IMR-90 (cell line): ENCODE measurements at regions not wholly inside any gene's neighbourhood (a gene's known extent, or its start where the extent isn't known, plus 50 kb on each side); places are given as distances from the start of the nearest gene placed in this dataset.

ENCODE experiments used
- ATAC-seq: fragments of 200-7000 bp; cut with Tn5 transposase; 2 replicates; pipeline ENCODE4 v1.9.1; 2020; ENCODE audit warnings: low read depth, mild to moderate bottlenecking, moderate library complexity
- BruUV-seq: library from RNA; stranded (reverse); fragments of 400-500 nt; replicated peaks from 2 replicates; lab custom pipeline; 2021; lab: Mats Ljungman, UMichigan
- CTCF ChIA-PET: fragments of 300-600 bp; formaldehyde crosslinking; extraction: SDS; loops from one replicate; lab custom pipeline; 2021; ENCODE audit warnings: antibody characterized with exemption; lab: Yijun Ruan, JAX
- POLR2A ChIA-PET: fragments of 300-600 bp; sonication (Branson Sonifier 250); formaldehyde crosslinking; loops from one replicate; lab custom pipeline; 2022; ENCODE audit warnings: antibody characterized with exemption; ENCODE audit not compliant: unreplicated experiment; lab: Charles Lee
- DNase-seq: peaks from one replicate; pipeline ENCODE4 v3.0.0; 2013
- H2AFZ ChIP-seq: replicated peaks from 2 replicates; pipeline ENCODE3; 2013; ENCODE audit warnings: low read length, mild to moderate bottlenecking; ENCODE audit not compliant: poor library complexity
- H2AK5ac ChIP-seq: 2 replicates; pipeline ENCODE4 v1.6.1; 2013; ENCODE audit warnings: low read depth, low read length, inconsistent platforms
- H2AK9ac ChIP-seq: replicated peaks from 2 replicates; pipeline ENCODE3; 2013; ENCODE audit warnings: mild to moderate bottlenecking, low read depth, low read length, moderate library complexity; ENCODE audit not compliant: poor library complexity
- H2BK120ac ChIP-seq: 2 replicates; pipeline ENCODE4 v1.6.1; 2013; ENCODE audit warnings: low read depth, low read length, inconsistent platforms
- H2BK15ac ChIP-seq: 3 replicates; pipeline ENCODE4 v1.6.1; 2013; ENCODE audit warnings: low read depth, low read length, inconsistent platforms
- H2BK20ac ChIP-seq: 2 replicates; pipeline ENCODE4 v1.6.1; 2013; ENCODE audit warnings: low read depth, mild to moderate bottlenecking, inconsistent platforms, low read length, moderate library complexity
- H2BK5ac ChIP-seq: 2 replicates; pipeline ENCODE4 v1.6.1; 2013; ENCODE audit warnings: mild to moderate bottlenecking, low read depth, low read length, inconsistent platforms; ENCODE audit not compliant: poor library complexity, severe bottlenecking
- H3K14ac ChIP-seq: replicated peaks from 2 replicates; pipeline ENCODE4 v1.6.1; 2013; ENCODE audit warnings: low read depth, low read length, inconsistent platforms
- H3K18ac ChIP-seq: 2 replicates; pipeline ENCODE4 v1.6.1; 2013; ENCODE audit warnings: low read depth, low read length, control low read depth
- H3K23ac ChIP-seq: 2 replicates; pipeline ENCODE4 v1.6.1; 2013; ENCODE audit warnings: low read depth, low read length, inconsistent platforms
- H3K27ac ChIP-seq: 2 replicates; pipeline ENCODE4 v1.5.1; 2013; ENCODE audit warnings: mild to moderate bottlenecking, control low read depth, low read length; ENCODE audit not compliant: insufficient read depth
- H3K27me3 ChIP-seq: 2 replicates; pipeline ENCODE4 v1.6.1; 2013; ENCODE audit warnings: low read length; ENCODE audit not compliant: control insufficient read depth, insufficient read depth
- H3K36me3 ChIP-seq: 2 replicates; pipeline ENCODE4 v1.6.1; 2013; ENCODE audit warnings: low read length, mixed read lengths; ENCODE audit not compliant: control insufficient read depth, insufficient read depth
- H3K4ac ChIP-seq: 2 replicates; pipeline ENCODE4 v1.6.1; 2013; ENCODE audit warnings: low read depth, low read length, inconsistent platforms
- H3K4me1 ChIP-seq: 2 replicates; pipeline ENCODE4 v1.6.1; 2013; ENCODE audit warnings: low read length, mixed read lengths; ENCODE audit not compliant: control insufficient read depth, insufficient read depth
- H3K4me2 ChIP-seq: 2 replicates; pipeline ENCODE4 v1.6.1; 2013; ENCODE audit warnings: low read depth, mild to moderate bottlenecking, control low read depth, low read length, moderate library complexity
- H3K4me3 ChIP-seq: 2 replicates; pipeline ENCODE4 v1.5.1; 2013; ENCODE audit warnings: low read depth, mild to moderate bottlenecking, control low read depth, low read length, moderate library complexity; ENCODE audit not compliant: insufficient read depth
- H3K56ac ChIP-seq: 2 replicates; pipeline ENCODE4 v1.6.1; 2013; ENCODE audit warnings: low read length, inconsistent platforms; ENCODE audit not compliant: insufficient read depth; ENCODE audit errors: extremely low read depth
- H3K79me1 ChIP-seq, 2 experiments: 2 replicates each; pipeline ENCODE4 v1.6.1; 2013; ENCODE audit warnings: low read length in 2 of 2, inconsistent platforms in 1 of 2, low read depth in 1 of 2
- H3K9ac ChIP-seq: 2 replicates; pipeline ENCODE4 v1.6.1; 2013; ENCODE audit warnings: low read depth, low read length, control low read depth
- H3K9me1 ChIP-seq: 2 replicates; pipeline ENCODE4 v1.6.1; 2013; ENCODE audit warnings: low read length, inconsistent platforms; ENCODE audit not compliant: insufficient read depth
- H3K9me3 ChIP-seq: 2 replicates; pipeline ENCODE4 v1.6.1; 2013; ENCODE audit warnings: low read length; ENCODE audit not compliant: control insufficient read depth, insufficient read depth
- H4K20me1 ChIP-seq: 2 replicates; pipeline ENCODE4 v1.6.1; 2013; ENCODE audit warnings: low read length, inconsistent platforms; ENCODE audit not compliant: insufficient read depth
- H4K5ac ChIP-seq: 2 replicates; pipeline ENCODE4 v1.6.1; 2013; ENCODE audit warnings: mild to moderate bottlenecking, low read depth, low read length, control low read depth
- H4K8ac ChIP-seq, 2 experiments: 2 replicates each; pipeline ENCODE4 v1.6.1; 2013; ENCODE audit warnings: low read depth in 2 of 2, low read length in 2 of 2, control low read depth in 1 of 2, inconsistent platforms in 1 of 2
- H4K91ac ChIP-seq: 2 replicates; pipeline ENCODE4 v1.6.1; 2013; ENCODE audit warnings: low read depth, low read length, inconsistent platforms; ENCODE audit not compliant: insufficient read depth
- BHLHE40 ChIP-seq: fragments of 150-350 bp; IDR thresholded peaks from 2 replicates; pipeline ENCODE4 v1.6.1; 2016; ENCODE audit warnings: mild to moderate bottlenecking, low read depth, low read length
- CEBPB ChIP-seq: IDR thresholded peaks from 2 replicates; pipeline ENCODE4 v1.6.1; 2012; ENCODE audit warnings: low read depth, low read length, improper control_type of control experiment
- CHD1 ChIP-seq: IDR thresholded peaks from 2 replicates; pipeline ENCODE4 v1.6.1; 2012; ENCODE audit warnings: low read depth, low read length, improper control_type of control experiment
- CTCF ChIP-seq: conservative IDR thresholded peaks from 2 replicates; pipeline ENCODE4 v1.5.1; 2012; ENCODE audit warnings: mild to moderate bottlenecking, low read depth, low read length, improper control_type of control experiment
- POLR2A ChIP-seq: IDR thresholded peaks from 2 replicates; pipeline ENCODE4 v1.6.1; 2012; ENCODE audit warnings: mild to moderate bottlenecking, low read depth, low read length
- RAD21 ChIP-seq: IDR thresholded peaks from 2 replicates; pipeline ENCODE4 v1.6.1; 2012; ENCODE audit warnings: low read length, improper control_type of control experiment
- RCOR1 ChIP-seq: IDR thresholded peaks from 2 replicates; pipeline ENCODE4 v1.6.1; 2012; ENCODE audit warnings: mild to moderate bottlenecking, low read length, improper control_type of control experiment; ENCODE audit not compliant: insufficient replicate concordance
- SMC3 ChIP-seq: fragments of 150-350 bp; IDR thresholded peaks from 2 replicates; pipeline ENCODE4 v1.6.1; 2016; ENCODE audit warnings: low read depth, mild to moderate bottlenecking, antibody characterized with exemption, low read length, moderate library complexity
- WGBS, 2 experiments: methylation state at CpG; one replicate each; pipeline versions ENCODE4 v1.1.5 to v1.1.7; 2013; ENCODE audit warnings: missing lambda C conversion rate in 2 of 2; ENCODE audit not compliant: insufficient read length in 1 of 2; ENCODE audit errors: extremely low coverage in 2 of 2; 5-methylcytosine and 5-hydroxymethylcytosine counted together
- dilution Hi-C: fragments of 300-500 bp; cut with HindIII; formaldehyde crosslinking; loops from one replicate; pipeline ENCODE4 v1.14.3; 2018; ENCODE audit warnings: low sequenced_read_pairs; ENCODE audit not compliant: unreplicated experiment
- in situ Hi-C: fragments of 300-500 bp; cut with MboI; formaldehyde crosslinking; loops from 3 replicates; pipeline ENCODE4 v1.14.3; 2019; ENCODE audit warnings: low sequenced_read_pairs, inconsistent platforms, mixed read lengths
- intact Hi-C: fragments of 100-400 bp; cut with micrococcal nuclease; formaldehyde crosslinking; loops from 2 replicates; pipeline ENCODE4 v1.10.0; 2022

- TF ChIP-seq CEBPB (0 out of 2 replicates have a peak, but pooled peaks have one; percentile 10), SMC3 (peak; percentile 76), BHLHE40 (no peak), RAD21 (peak; percentile 73), POLR2A (no peak), CHD1 (no peak), RCOR1 (no peak), CTCF (peak; percentile 86)
- Histone ChIP-seq H2BK5ac (no peak overlapping the region), H3K56ac (no peak overlapping the region), H2BK15ac (no peak overlapping the region), H3K14ac (no peak overlapping the region), H4K20me1 (no peaks in the 10 kb centered on the region), H4K91ac (no peak overlapping the region), H3K79me1 (no peaks in the 10 kb centered on the region), H3K23ac (no peak overlapping the region), H3K9me1 (no peaks in the 10 kb centered on the region), H3K9ac (no peak overlapping the region), H3K4ac (no peak overlapping the region), H2AFZ (no peak overlapping the region), H3K36me3 (no peaks in the 10 kb centered on the region), H2AK9ac (no peak overlapping the region), H3K27me3 (peaks cover 11% of the 10 kb centered on the region), H4K8ac (no peak overlapping the region), H3K4me3 (no peak overlapping the region), H2BK20ac (no peak overlapping the region), H3K4me1 (no peaks in the 10 kb centered on the region), H4K5ac (no peak overlapping the region), H3K9me3 (no peaks in the 10 kb centered on the region), H3K18ac (no peak overlapping the region), H3K27ac (no peak overlapping the region), H2AK5ac (no peak overlapping the region), H2BK120ac (no peak overlapping the region), H3K4me2 (no peak overlapping the region)
- BruUV-seq = no TSS peak
- ChIA-PET CTCF (interaction anchor here (0.6 to 1.9 kb wide), 16 partner anchors 12 to 471 kb away, joined by 3 to 9 read pairs (median 3); no protein-coding TSS in a partner anchor), POLR2A (no interaction called here)
- DNase-seq (peak; percentile 77), ATAC-seq (peak; percentile 76)
- intact Hi-C loops (loop anchor here (1.0 to 5.0 kb wide), 5 partner anchors 342 to 1227 kb away; no protein-coding TSS in a partner anchor), dilution Hi-C loops (no loop called here), in situ Hi-C loops (loop anchor here (25.0 kb wide), 2 partner anchors 623 to 752 kb away; partner anchors contain the start of gene GFM1)
- 29% methylated on average over 2 of the region's 5 CpGs; no CpG with 5 or more reads in 1 of the 2 experiments for WGBS, 2 experiments
Observed at GRCh38 chr3:159260049-159260662, 458.3 kb downstream of the MFSD1 start.
